H1 (cell line): ENCODE measurements at regions not wholly inside any gene's neighbourhood (a gene's known extent, or its start where the extent isn't known, plus 50 kb on each side); places are given as distances from the start of the nearest gene placed in this dataset.

ENCODE experiments used
- CTCF ChIA-PET: fragments of 300-600 bp; sonication (Branson Sonifier 250); formaldehyde crosslinking; loops from one replicate; lab custom pipeline; 2021; ENCODE audit not compliant: partially characterized antibody; lab: Charles Lee
- POLR2A ChIA-PET: fragments of 300-600 bp; sonication (Branson Sonifier 250); formaldehyde crosslinking; loops from one replicate; lab custom pipeline; 2021; ENCODE audit warnings: inconsistent platforms; ENCODE audit not compliant: partially characterized antibody; lab: Charles Lee
- DNase-seq, 2 experiments: peaks; one replicate each; pipeline versions ENCODE4 v3.0.0 to v3.0.0-alpha.2; 2010 to 2022; ENCODE audit warnings: low spot score in 2 of 2, low read depth in 1 of 2, mixed read lengths in 1 of 2
- FAIRE-seq: peaks from 2 replicates; lab custom pipeline; 2011; peaks lifted over from hg19 to GRCh38; lab: Jason Lieb, UNC
- H2AFZ ChIP-seq: 2 replicates; pipeline ENCODE4 v1.8.1; 2012; ENCODE audit warnings: low read length, inconsistent platforms
- H2AK5ac ChIP-seq: 2 replicates; pipeline ENCODE4 v1.6.1; 2013; ENCODE audit warnings: low read depth, low read length
- H2BK120ac ChIP-seq: replicated peaks from 2 replicates; pipeline ENCODE3; 2013; ENCODE audit warnings: low read depth, low read length, inconsistent platforms
- H2BK12ac ChIP-seq: 2 replicates; pipeline ENCODE4 v1.6.1; 2013; ENCODE audit warnings: low read depth, low read length
- H2BK15ac ChIP-seq: 2 replicates; pipeline ENCODE4 v1.6.1; 2013; ENCODE audit warnings: low read length
- H2BK20ac ChIP-seq: 2 replicates; pipeline ENCODE4 v1.6.1; 2013; ENCODE audit warnings: low read length
- H2BK5ac ChIP-seq: 2 replicates; pipeline ENCODE4 v1.6.1; 2013; ENCODE audit warnings: low read depth, low read length
- H3K14ac ChIP-seq: 2 replicates; pipeline ENCODE4 v1.6.1; 2013; ENCODE audit warnings: inconsistent platforms; ENCODE audit not compliant: insufficient read length
- H3K18ac ChIP-seq: 2 replicates; pipeline ENCODE4 v1.6.1; 2013; ENCODE audit warnings: low read length; ENCODE audit errors: extremely low read depth
- H3K23ac ChIP-seq: 2 replicates; pipeline ENCODE4 v1.6.1; 2013; ENCODE audit warnings: inconsistent platforms; ENCODE audit not compliant: insufficient read length
- H3K23me2 ChIP-seq: 2 replicates; pipeline ENCODE4 v1.6.1; 2013; ENCODE audit warnings: low read depth, low read length
- H3K27ac ChIP-seq: 2 replicates; pipeline ENCODE4 v1.6.1; 2011; ENCODE audit warnings: low read depth, low read length, inconsistent platforms
- H3K27me3 ChIP-seq, 4 experiments: replicated peaks in 1 of 4; 1 replicate in 1 of 4; 2 replicates in 3 of 4; pipeline versions ENCODE4 v1.6.1 to v1.8.1; 2011 to 2013; ENCODE audit warnings: low read length in 3 of 4, mild to moderate bottlenecking in 3 of 4, inconsistent platforms in 2 of 4, mixed read lengths in 2 of 4, moderate library complexity in 1 of 4; ENCODE audit not compliant: control insufficient read depth in 3 of 4, insufficient read depth in 3 of 4; ENCODE audit errors: extremely low read depth in 1 of 4
- H3K36me3 ChIP-seq, 4 experiments: 2 replicates each; pipeline versions ENCODE4 v1.6.1 to v1.8.1; 2011 to 2013; ENCODE audit warnings: mild to moderate bottlenecking in 4 of 4, low read length in 3 of 4, moderate library complexity in 2 of 4, control low read depth in 1 of 4, inconsistent platforms in 1 of 4; ENCODE audit not compliant: insufficient read depth in 4 of 4, control insufficient read depth in 2 of 4
- H3K4ac ChIP-seq: replicated peaks from 2 replicates; pipeline ENCODE3; 2013; ENCODE audit warnings: low read length, low read depth, mixed read lengths, inconsistent platforms; ENCODE audit not compliant: insufficient read length
- H3K4me1 ChIP-seq, 4 experiments: replicated peaks in 1 of 4; 1 replicate in 1 of 4; 2 replicates in 3 of 4; pipeline versions ENCODE4 v1.6.1 to v1.8.1; 2011 to 2013; ENCODE audit warnings: low read length in 3 of 4, inconsistent platforms in 2 of 4, mixed read lengths in 1 of 4; ENCODE audit not compliant: insufficient read depth in 4 of 4, control insufficient read depth in 3 of 4
- H3K4me2 ChIP-seq, 2 experiments: 2 replicates each; pipeline versions ENCODE4 v1.6.1 to v1.8.1; 2011 to 2013; ENCODE audit warnings: low read depth in 2 of 2, low read length in 2 of 2, control low read depth in 1 of 2, inconsistent platforms in 1 of 2, mild to moderate bottlenecking in 1 of 2; ENCODE audit not compliant: insufficient read depth in 1 of 2
- H3K4me3 ChIP-seq, 4 experiments: fragments of 200-600, 300-600 bp in 1 of 4; sonication (generic), shearing (Covaris generic), sonication (Bioruptor Twin) in 1 of 4; 2 replicates each; pipeline versions ENCODE4 v1.5.1 to v1.8.1; 2011 to 2016; ENCODE audit warnings: low read length in 4 of 4, low read depth in 3 of 4, control low read depth in 2 of 4, inconsistent platforms in 2 of 4, mild to moderate bottlenecking in 2 of 4, mixed read lengths in 1 of 4, moderate library complexity in 1 of 4; ENCODE audit not compliant: insufficient read depth in 2 of 4; ENCODE audit errors: extremely low read depth in 1 of 4
- H3K56ac ChIP-seq: replicated peaks from 2 replicates; pipeline ENCODE3; 2013; ENCODE audit warnings: low read depth, mild to moderate bottlenecking, mixed read lengths, low read length, inconsistent platforms; ENCODE audit not compliant: insufficient read length
- H3K79me1 ChIP-seq: 2 replicates; pipeline ENCODE4 v1.6.1; 2013; ENCODE audit warnings: low read depth, low read length, control low read depth
- H3K79me2 ChIP-seq, 2 experiments: 2 replicates each; pipeline versions ENCODE4 v1.6.1 to v1.8.1; 2012 to 2013; ENCODE audit warnings: low read length in 2 of 2, mild to moderate bottlenecking in 2 of 2, inconsistent platforms in 1 of 2; ENCODE audit not compliant: insufficient read depth in 2 of 2, control insufficient read depth in 1 of 2
- H3K9ac ChIP-seq, 4 experiments: replicated peaks in 1 of 4; 1 replicate in 1 of 4; 2 replicates in 3 of 4; pipeline versions ENCODE4 v1.6.1 to v1.8.1; 2011 to 2013; ENCODE audit warnings: low read depth in 3 of 4, low read length in 3 of 4, control low read depth in 2 of 4, mild to moderate bottlenecking in 2 of 4, moderate library complexity in 2 of 4, inconsistent platforms in 1 of 4; ENCODE audit errors: extremely low read depth in 1 of 4
- H3K9me3 ChIP-seq, 2 experiments: 2 replicates each; pipeline versions ENCODE4 v1.6.1 to v1.8.1; 2012 to 2013; ENCODE audit warnings: mild to moderate bottlenecking in 2 of 2, moderate library complexity in 2 of 2, control low read depth in 1 of 2, inconsistent platforms in 1 of 2, low read depth in 1 of 2, low read length in 1 of 2, mixed read lengths in 1 of 2; ENCODE audit not compliant: insufficient read depth in 2 of 2
- H4K20me1 ChIP-seq, 2 experiments: replicated peaks in 1 of 2; 2 replicates each; pipeline versions ENCODE3 to v1.8.1; 2011 to 2013; ENCODE audit warnings: inconsistent platforms in 2 of 2, low read length in 2 of 2, mild to moderate bottlenecking in 1 of 2; ENCODE audit not compliant: insufficient read depth in 2 of 2, control insufficient read depth in 1 of 2
- H4K5ac ChIP-seq: 2 replicates; pipeline ENCODE4 v1.6.1; 2013; ENCODE audit warnings: low read length, low read depth, mixed read lengths, inconsistent platforms; ENCODE audit not compliant: insufficient read length
- H4K8ac ChIP-seq: 2 replicates; pipeline ENCODE4 v1.8.0; 2013; ENCODE audit warnings: mild to moderate bottlenecking, moderate library complexity, low read length, inconsistent platforms; ENCODE audit not compliant: insufficient read depth; ENCODE audit errors: extremely low read depth
- H4K91ac ChIP-seq: replicated peaks from 2 replicates; pipeline ENCODE3; 2013; ENCODE audit warnings: low read length, mixed read lengths, inconsistent platforms; ENCODE audit not compliant: insufficient read length
- CBX8 ChIP-seq: fragments of 300-800, 300-1000 bp; sonication (generic); IDR thresholded peaks from 2 replicates; pipeline ENCODE4 v1.7.1; 2016; ENCODE audit warnings: low read depth, low read length, borderline replicate concordance
- EP300 ChIP-seq, 2 experiments: IDR thresholded peaks; 1 replicate in 1 of 2; 2 replicates in 1 of 2; pipeline ENCODE4 v1.6.1; 2011 to 2012; ENCODE audit warnings: low read depth in 2 of 2, low read length in 2 of 2, mild to moderate bottlenecking in 2 of 2, borderline replicate concordance in 1 of 2, inconsistent platforms in 1 of 2, moderate library complexity in 1 of 2
- PHF8 ChIP-seq: fragments of 200-600 bp; sonication (generic); conservative IDR thresholded peaks from 2 replicates; pipeline ENCODE4 v1.7.1; 2012; ENCODE audit warnings: low read depth, mild to moderate bottlenecking, inconsistent platforms, low read length, moderate library complexity
- POLR2A ChIP-seq, 2 experiments: IDR thresholded peaks; 1 replicate in 1 of 2; 2 replicates in 1 of 2; pipeline ENCODE4 v1.6.1; 2011; ENCODE audit warnings: low read depth in 2 of 2, low read length in 2 of 2, mild to moderate bottlenecking in 2 of 2; ENCODE audit errors: control extremely low read depth in 1 of 2
- WGBS, 2 experiments: shearing (Covaris generic) in 1 of 2; methylation state at CpG; one replicate each; pipeline versions ENCODE4 v1.1.6 to v1.1.7; 2013 to 2015; ENCODE audit warnings: low lambda C conversion rate in 2 of 2, mixed read lengths in 2 of 2, inconsistent platforms in 1 of 2, low coverage in 1 of 2, missing lambda C conversion rate in 1 of 2; ENCODE audit not compliant: insufficient replicate concordance in 2 of 2, insufficient coverage in 1 of 2, insufficient read length in 1 of 2; ENCODE audit errors: extremely low coverage in 1 of 2, missing lambda C conversion rate in 1 of 2; 5-methylcytosine and 5-hydroxymethylcytosine counted together
- TF ChIP-seq, protein P1 (sequence below): IDR thresholded peaks from 2 replicates; pipeline ENCODE4 v1.6.1; 2012; ENCODE audit warnings: inconsistent platforms
- TF ChIP-seq, protein P2 (sequence below): IDR thresholded peaks from 2 replicates; pipeline ENCODE4 v1.6.1; 2012; ENCODE audit warnings: low read length, inconsistent platforms

GRCh38 chr6:76453270-76453669, 380.8 kb upstream of the IMPG1 start:
- Histone ChIP-seq H2AK5ac (no peak overlapping the region), H4K91ac (no peak overlapping the region), H2AFZ (no peak overlapping the region), H4K8ac (no peak overlapping the region), H3K79me2 (no peaks in the 10 kb centered on the region), H2BK15ac (no peak overlapping the region), H3K56ac (no peak overlapping the region), H3K23ac (no peak overlapping the region), H2BK12ac (no peak overlapping the region), H3K9me3 (no peaks in the 10 kb centered on the region), H3K4me3 (no peak overlapping the region), H3K27me3 (no peaks in the 10 kb centered on the region), H4K20me1 (no peaks in the 10 kb centered on the region), H3K23me2 (no peaks in the 10 kb centered on the region; the same call in 1 of the 2 replicates), H3K4ac (no peak overlapping the region), H2BK120ac (no peak overlapping the region), H4K5ac (no peak overlapping the region), H2BK5ac (no peak overlapping the region), H3K27ac (no peak overlapping the region), H3K79me1 (no peaks in the 10 kb centered on the region), H3K18ac (no peak overlapping the region), H3K14ac (no peak overlapping the region), H3K4me2 (no peak overlapping the region), H3K4me1 (no peaks in the 10 kb centered on the region), H2BK20ac (no peak overlapping the region), H3K36me3 (no peaks in the 10 kb centered on the region), H3K9ac (no peak overlapping the region)
- WGBS, 2 experiments: 94% methylated on average over 12 of the region's 15 CpGs; no CpG with 5 or more reads in 1 of the 2 experiments
- TF ChIP-seq, protein P1, sequence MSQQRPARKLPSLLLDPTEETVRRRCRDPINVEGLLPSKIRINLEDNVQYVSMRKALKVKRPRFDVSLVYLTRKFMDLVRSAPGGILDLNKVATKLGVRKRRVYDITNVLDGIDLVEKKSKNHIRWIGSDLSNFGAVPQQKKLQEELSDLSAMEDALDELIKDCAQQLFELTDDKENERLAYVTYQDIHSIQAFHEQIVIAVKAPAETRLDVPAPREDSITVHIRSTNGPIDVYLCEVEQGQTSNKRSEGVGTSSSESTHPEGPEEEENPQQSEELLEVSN: peak; percentile 69
- TF ChIP-seq POLR2A (IDR thresholded peaks at IDR 0.05; ENCODE audit: control extremely low read depth in 1 of 2, low read depth in 2 of 2, low read length in 2 of 2) (no peak), CBX8 (no peak), EP300 (IDR thresholded peaks at IDR 0.05; ENCODE audit: borderline replicate concordance in 1 of 2, low read depth in 2 of 2, low read length in 2 of 2) (no peak), PHF8 (no peak)
- TF ChIP-seq, protein P2, sequence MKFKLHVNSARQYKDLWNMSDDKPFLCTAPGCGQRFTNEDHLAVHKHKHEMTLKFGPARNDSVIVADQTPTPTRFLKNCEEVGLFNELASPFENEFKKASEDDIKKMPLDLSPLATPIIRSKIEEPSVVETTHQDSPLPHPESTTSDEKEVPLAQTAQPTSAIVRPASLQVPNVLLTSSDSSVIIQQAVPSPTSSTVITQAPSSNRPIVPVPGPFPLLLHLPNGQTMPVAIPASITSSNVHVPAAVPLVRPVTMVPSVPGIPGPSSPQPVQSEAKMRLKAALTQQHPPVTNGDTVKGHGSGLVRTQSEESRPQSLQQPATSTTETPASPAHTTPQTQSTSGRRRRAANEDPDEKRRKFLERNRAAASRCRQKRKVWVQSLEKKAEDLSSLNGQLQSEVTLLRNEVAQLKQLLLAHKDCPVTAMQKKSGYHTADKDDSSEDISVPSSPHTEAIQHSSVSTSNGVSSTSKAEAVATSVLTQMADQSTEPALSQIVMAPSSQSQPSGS: no peak
- POLR2A ChIA-PET: interaction anchor here (1.0 kb wide), 1 partner anchor 10 kb away, joined by 4 read pairs; no protein-coding TSS in a partner anchor
- FAIRE-seq: no peak
- DNase-seq: no peak
- CTCF ChIA-PET: no interaction called here
